ENCODE measurements at regions not wholly inside any gene's neighbourhood (a gene's known extent, or its start where the extent isn't known, plus 50 kb on each side); places are given as distances from the start of the nearest gene placed in this dataset. TPM values are rescaled to one million over a fixed set of nuclear protein-coding genes. Genes with fewer than 3 reads are reported as not detected.

DNA sequence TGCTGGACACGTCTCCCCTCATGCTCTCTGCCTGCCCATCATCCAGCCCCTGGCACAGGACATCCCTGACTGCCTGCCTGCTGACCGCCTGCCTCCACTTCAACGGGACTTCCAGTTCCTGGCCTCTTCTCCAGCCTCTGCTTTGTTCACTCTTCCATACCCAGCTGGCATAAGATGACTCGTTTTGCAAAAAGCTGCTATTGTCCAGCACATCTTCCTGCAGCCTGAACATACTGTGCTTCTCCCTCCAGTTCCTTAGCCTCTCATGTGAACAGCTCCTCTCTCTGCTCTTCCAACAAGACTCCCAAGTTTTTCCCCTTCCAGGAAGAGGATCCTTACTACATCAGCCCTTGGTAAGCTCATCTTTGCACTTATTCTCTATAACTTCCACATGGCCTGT lies 62.4 kb upstream of the SKOR2 start:
- TF ChIP-seq, protein P1, sequence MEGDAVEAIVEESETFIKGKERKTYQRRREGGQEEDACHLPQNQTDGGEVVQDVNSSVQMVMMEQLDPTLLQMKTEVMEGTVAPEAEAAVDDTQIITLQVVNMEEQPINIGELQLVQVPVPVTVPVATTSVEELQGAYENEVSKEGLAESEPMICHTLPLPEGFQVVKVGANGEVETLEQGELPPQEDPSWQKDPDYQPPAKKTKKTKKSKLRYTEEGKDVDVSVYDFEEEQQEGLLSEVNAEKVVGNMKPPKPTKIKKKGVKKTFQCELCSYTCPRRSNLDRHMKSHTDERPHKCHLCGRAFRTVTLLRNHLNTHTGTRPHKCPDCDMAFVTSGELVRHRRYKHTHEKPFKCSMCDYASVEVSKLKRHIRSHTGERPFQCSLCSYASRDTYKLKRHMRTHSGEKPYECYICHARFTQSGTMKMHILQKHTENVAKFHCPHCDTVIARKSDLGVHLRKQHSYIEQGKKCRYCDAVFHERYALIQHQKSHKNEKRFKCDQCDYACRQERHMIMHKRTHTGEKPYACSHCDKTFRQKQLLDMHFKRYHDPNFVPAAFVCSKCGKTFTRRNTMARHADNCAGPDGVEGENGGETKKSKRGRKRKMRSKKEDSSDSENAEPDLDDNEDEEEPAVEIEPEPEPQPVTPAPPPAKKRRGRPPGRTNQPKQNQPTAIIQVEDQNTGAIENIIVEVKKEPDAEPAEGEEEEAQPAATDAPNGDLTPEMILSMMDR (IDR thresholded peaks at IDR 0.05; ENCODE audit: unreplicated experiment): no peak
- H3K4me3 Mint-ChIP-seq (ENCODE audit: unreplicated experiment): no peak overlapping the region
- no peak overlapping the region for H3K27ac Mint-ChIP-seq (ENCODE audit: unreplicated experiment)
- no peak for DNase-seq (ENCODE audit: low spot score)
- peaks cover 8% of the 10 kb centered on the region for H3K36me3 Mint-ChIP-seq (ENCODE audit: low read depth, unreplicated experiment)
- peaks cover 5% of the 10 kb centered on the region for H3K27me3 Mint-ChIP-seq (ENCODE audit: unreplicated experiment)
- no peaks in the 10 kb centered on the region for H3K9me3 Mint-ChIP-seq (ENCODE audit: unreplicated experiment)
- peaks cover 6% of the 10 kb centered on the region for H3K4me1 Mint-ChIP-seq (ENCODE audit: unreplicated experiment)

DNA sequence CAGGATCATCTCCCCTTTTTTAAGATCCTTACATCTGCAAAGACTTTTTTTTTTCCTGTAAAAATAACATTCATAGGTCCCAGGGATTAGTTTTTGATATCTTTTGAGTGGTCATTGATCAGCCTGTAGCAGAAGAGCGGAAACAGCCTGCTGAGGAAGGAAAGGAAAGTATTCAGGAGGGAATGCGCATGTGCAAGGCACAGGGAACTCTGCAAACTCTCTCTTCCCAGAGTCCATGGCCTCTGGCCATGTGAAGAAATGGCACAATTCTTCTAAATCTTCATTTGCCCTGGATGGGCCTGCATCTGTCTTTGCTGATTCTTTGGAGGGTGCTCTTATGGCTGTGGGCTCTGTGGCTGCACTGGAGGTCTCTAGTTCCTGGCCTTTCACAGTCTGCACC lies 60.1 kb upstream of the SKOR2 start:
- H3K36me3 Mint-ChIP-seq (ENCODE audit: low read depth, unreplicated experiment): peaks cover 8% of the 10 kb centered on the region
- TF ChIP-seq, protein P1 (IDR thresholded peaks at IDR 0.05; ENCODE audit: unreplicated experiment): no peak
- no peak overlapping the region for H3K4me3 Mint-ChIP-seq (ENCODE audit: unreplicated experiment)
- H3K9me3 Mint-ChIP-seq (ENCODE audit: unreplicated experiment): no peaks in the 10 kb centered on the region
- no peak for DNase-seq (ENCODE audit: low spot score)
- H3K27me3 Mint-ChIP-seq (ENCODE audit: unreplicated experiment): peaks cover 3% of the 10 kb centered on the region
- no peak overlapping the region for H3K27ac Mint-ChIP-seq (ENCODE audit: unreplicated experiment)
- peaks cover 6% of the 10 kb centered on the region for H3K4me1 Mint-ChIP-seq (ENCODE audit: unreplicated experiment)

Small RNA genes in the stretch of these regions (microRNA-seq; reads per million reads assigned to microRNA genes)
- gene MIR4527 (ENCODE audit: unreplicated experiment): not detected

Data from endothelial cell (in vitro differentiated cells).